Type B pancreatic cell (in vitro differentiated cells): ENCODE measurements at regions not wholly inside any gene's neighbourhood (a gene's known extent, or its start where the extent isn't known, plus 50 kb on each side); places are given as distances from the start of the nearest gene placed in this dataset.

Source experiments
- DNase-seq: peaks from one replicate; pipeline ENCODE4 v3.0.0; 2021; ENCODE audit warnings: mixed read lengths; ENCODE audit not compliant: unreplicated experiment; ENCODE audit errors: extremely low spot score
- H3K27ac Mint-ChIP-seq: 2 replicates; pipeline ENCODE4 v1.8.0; 2021; ENCODE audit warnings: mild to moderate bottlenecking, mixed read lengths
- H3K27me3 Mint-ChIP-seq: 2 replicates; pipeline ENCODE4 v1.8.0; 2021; ENCODE audit warnings: mixed read lengths
- H3K36me3 Mint-ChIP-seq: 2 replicates; pipeline ENCODE4 v1.8.0; 2021; ENCODE audit warnings: mixed read lengths
- H3K4me1 Mint-ChIP-seq: one replicate; pipeline ENCODE4 v1.8.0; 2021; ENCODE audit warnings: mixed read lengths; ENCODE audit not compliant: unreplicated experiment
- H3K4me3 Mint-ChIP-seq: 2 replicates; pipeline ENCODE4 v1.8.0; 2021; ENCODE audit warnings: mild to moderate bottlenecking, mixed read lengths
- H3K9me3 Mint-ChIP-seq: 2 replicates; pipeline ENCODE4 v1.8.0; 2021; ENCODE audit warnings: mixed read lengths
- CTCF ChIP-seq: fragments of 200-600 bp; sonication (generic); conservative IDR thresholded peaks from 2 replicates; pipeline ENCODE4 v1.5.0; 2021; ENCODE audit warnings: antibody characterized with exemption, mild to moderate bottlenecking

- no peaks in the 10 kb centered on the region for H3K36me3 Mint-ChIP-seq
- TF ChIP-seq CTCF = no peak
- peaks cover 6% of the 10 kb centered on the region for H3K4me1 Mint-ChIP-seq
- no peak for DNase-seq
- H3K9me3 Mint-ChIP-seq = no peaks in the 10 kb centered on the region
- H3K27me3 Mint-ChIP-seq = peaks cover 10% of the 10 kb centered on the region
- no peak overlapping the region for H3K27ac Mint-ChIP-seq
- H3K4me3 Mint-ChIP-seq = no peak overlapping the region
Observed at GRCh38 chr16:9199751-9200150, 108.3 kb downstream of the HAPSTR1 start.

GRCh38 chr16:9203956-9204355, 112.5 kb downstream of the HAPSTR1 start:
- DNase-seq = no peak
- Mint-ChIP-seq H3K9me3 (no peaks in the 10 kb centered on the region), H3K4me3 (no peak overlapping the region), H3K36me3 (no peaks in the 10 kb centered on the region), H3K27ac (no peak overlapping the region), H3K27me3 (peaks cover 18% of the 10 kb centered on the region), H3K4me1 (no peaks in the 10 kb centered on the region)
- TF ChIP-seq CTCF = no peak

DNA sequence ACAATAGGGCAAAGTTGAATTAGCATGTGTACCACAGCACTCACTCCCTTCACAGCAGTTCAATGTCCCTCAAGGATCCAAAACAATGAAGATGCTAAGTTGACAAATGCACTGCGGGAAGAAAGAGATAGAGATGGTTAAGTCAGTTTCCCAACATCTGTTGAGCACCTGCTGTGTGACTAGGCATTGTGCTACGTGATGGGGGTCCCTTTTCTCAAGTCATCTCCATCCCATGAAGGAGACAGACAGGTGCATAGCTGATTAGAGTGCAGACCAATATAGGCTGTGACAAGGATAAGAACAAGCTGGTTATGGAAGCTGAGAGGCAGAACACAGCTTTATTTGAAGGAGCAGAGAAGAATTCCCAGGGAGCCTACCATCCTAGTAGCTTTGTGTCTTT, 114.2 kb downstream of the HAPSTR1 start:
- TF ChIP-seq CTCF = no peak
- Mint-ChIP-seq H3K27me3 (peaks cover 15% of the 10 kb centered on the region), H3K36me3 (no peaks in the 10 kb centered on the region), H3K9me3 (no peaks in the 10 kb centered on the region), H3K27ac (no peak overlapping the region), H3K4me1 (no peaks in the 10 kb centered on the region), H3K4me3 (no peak overlapping the region)
- no peak for DNase-seq

DNA sequence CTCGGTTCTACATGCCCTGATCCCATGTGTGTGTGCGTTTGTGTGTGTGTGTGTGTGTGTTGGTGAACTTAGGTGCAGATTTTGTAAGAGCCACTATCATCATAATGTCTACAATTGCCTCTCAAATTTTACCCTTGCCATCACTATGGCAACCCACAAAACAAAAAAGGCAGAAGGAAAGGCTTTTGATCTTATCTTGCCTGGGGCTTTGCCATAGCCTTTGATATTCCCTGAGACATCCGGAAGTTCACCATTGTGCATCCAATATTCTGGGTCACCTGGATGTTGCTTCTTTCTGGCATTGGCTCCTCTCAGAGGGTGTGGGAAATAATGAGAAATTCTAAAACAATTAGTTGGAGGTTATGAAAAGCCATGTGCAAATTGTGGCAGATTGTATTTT, 114.7 kb downstream of the HAPSTR1 start:
- no peak for DNase-seq
- H3K36me3 Mint-ChIP-seq = no peaks in the 10 kb centered on the region
- H3K27ac Mint-ChIP-seq = no peak overlapping the region
- TF ChIP-seq CTCF = no peak
- no peak overlapping the region for H3K4me3 Mint-ChIP-seq
- no peaks in the 10 kb centered on the region for H3K9me3 Mint-ChIP-seq
- no peaks in the 10 kb centered on the region for H3K4me1 Mint-ChIP-seq
- H3K27me3 Mint-ChIP-seq = peaks cover 18% of the 10 kb centered on the region

DNA sequence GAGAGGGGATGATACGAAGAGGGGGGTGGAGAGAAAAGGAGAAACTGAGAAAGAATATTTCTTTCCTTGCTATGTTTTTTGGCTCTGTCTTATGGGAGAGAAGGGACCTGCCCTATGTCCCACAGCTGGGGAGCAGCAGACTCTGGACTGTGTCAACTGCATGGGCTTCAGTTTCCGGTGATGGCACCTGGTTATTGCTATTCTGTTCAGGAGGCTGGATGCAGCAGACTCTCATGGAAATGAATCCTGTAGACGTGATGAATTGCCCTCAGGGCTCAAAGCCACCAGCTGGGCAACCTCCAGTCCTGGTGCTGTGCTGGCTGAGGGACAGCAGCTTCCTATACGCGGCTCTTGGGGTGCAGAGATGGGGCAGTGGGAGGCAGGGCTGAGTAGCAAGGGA, 121.2 kb downstream of the HAPSTR1 start:
- Mint-ChIP-seq H3K27me3 (peaks cover 19% of the 10 kb centered on the region), H3K36me3 (no peaks in the 10 kb centered on the region), H3K4me3 (no peak overlapping the region), H3K4me1 (no peaks in the 10 kb centered on the region), H3K9me3 (no peaks in the 10 kb centered on the region), H3K27ac (no peak overlapping the region)
- DNase-seq = no peak
- TF ChIP-seq CTCF = no peak

DNA sequence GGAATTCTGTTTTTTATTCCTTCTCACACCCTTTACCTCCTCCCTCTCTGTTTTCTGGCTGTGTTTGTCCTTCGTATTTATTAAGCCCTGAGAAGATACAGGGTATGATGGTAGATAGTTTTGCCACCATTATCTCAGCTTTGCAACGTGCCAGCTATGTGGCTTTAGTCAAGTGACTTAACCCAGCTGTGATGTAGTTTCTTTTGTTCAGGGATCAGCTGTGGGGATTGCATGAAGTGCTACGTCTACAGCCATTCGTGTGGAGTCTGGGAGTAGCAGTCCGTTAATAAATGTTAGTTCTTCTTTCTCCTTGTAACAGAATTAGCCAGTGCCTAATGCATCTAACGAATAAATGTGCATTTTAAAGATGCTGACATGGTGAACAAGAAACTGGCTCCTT, 128.4 kb downstream of the HAPSTR1 start:
- H3K4me3 Mint-ChIP-seq = no peak overlapping the region
- TF ChIP-seq CTCF = no peak
- H3K27ac Mint-ChIP-seq = no peak overlapping the region
- H3K4me1 Mint-ChIP-seq = no peaks in the 10 kb centered on the region
- H3K36me3 Mint-ChIP-seq = no peaks in the 10 kb centered on the region
- H3K9me3 Mint-ChIP-seq = no peaks in the 10 kb centered on the region
- H3K27me3 Mint-ChIP-seq = peaks cover 17% of the 10 kb centered on the region
- no peak for DNase-seq
